GM12891 (cell line): ENCODE measurements at regions not wholly inside any gene's neighbourhood (a gene's known extent, or its start where the extent isn't known, plus 50 kb on each side); places are given as distances from the start of the nearest gene placed in this dataset.

ENCODE experiments used
- PAX5 ChIP-seq: IDR thresholded peaks from 2 replicates; pipeline ENCODE4 v1.6.1; 2011; ENCODE audit warnings: low read length, moderate library complexity, mild to moderate bottlenecking; ENCODE audit not compliant: insufficient read depth, severe bottlenecking
- POLR2A ChIP-seq: IDR thresholded peaks from 2 replicates; pipeline ENCODE4 v1.6.1; 2011; ENCODE audit warnings: low read depth, low read length, control low read depth
- POLR2AphosphoS5 ChIP-seq: IDR thresholded peaks from 2 replicates; pipeline ENCODE4 v1.6.1; 2011; ENCODE audit warnings: low read depth, low read length, control low read depth
- TAF1 ChIP-seq: IDR thresholded peaks from 2 replicates; pipeline ENCODE4 v1.6.1; 2011; ENCODE audit warnings: low read depth, low read length, control low read depth

GRCh38 chr6:141634269-141634668 lies 498.5 kb upstream of the GJE1 start:
- no peak for TF ChIP-seq TAF1
- TF ChIP-seq PAX5: no peak
- TF ChIP-seq POLR2A: no peak
- TF ChIP-seq POLR2AphosphoS5: no peak
